ENCODE measurements at regions not wholly inside any gene's neighbourhood (a gene's known extent, or its start where the extent isn't known, plus 50 kb on each side); places are given as distances from the start of the nearest gene placed in this dataset.
"Not testable (repeated sequence)": the region's sequence is repeated elsewhere in the genome, so short reads cannot be mapped to it uniquely, and the experiment has no call there.

DNA sequence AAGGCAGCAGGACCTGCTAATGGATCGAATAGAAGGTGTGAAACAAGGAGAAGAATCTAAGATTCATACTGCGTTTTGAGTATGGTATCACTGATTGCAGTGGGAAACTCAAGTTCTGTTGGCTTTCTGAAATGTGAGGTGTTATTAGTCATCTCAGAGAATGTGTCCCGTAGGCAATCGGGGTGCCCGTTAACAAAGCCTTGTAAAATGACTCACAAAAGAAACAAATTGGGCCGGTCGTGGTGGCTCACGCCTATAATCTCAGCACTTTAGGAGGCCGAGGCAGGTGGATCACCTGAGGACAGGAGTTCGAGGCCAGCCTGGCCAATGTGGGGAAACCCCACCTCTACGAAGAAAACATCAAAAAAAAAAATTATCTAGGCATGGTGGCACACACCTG is 118.2 kb upstream of the C7orf33 start:
- DNase-seq (ENCODE audit: low read depth, low spot score) = no peak

DNA sequence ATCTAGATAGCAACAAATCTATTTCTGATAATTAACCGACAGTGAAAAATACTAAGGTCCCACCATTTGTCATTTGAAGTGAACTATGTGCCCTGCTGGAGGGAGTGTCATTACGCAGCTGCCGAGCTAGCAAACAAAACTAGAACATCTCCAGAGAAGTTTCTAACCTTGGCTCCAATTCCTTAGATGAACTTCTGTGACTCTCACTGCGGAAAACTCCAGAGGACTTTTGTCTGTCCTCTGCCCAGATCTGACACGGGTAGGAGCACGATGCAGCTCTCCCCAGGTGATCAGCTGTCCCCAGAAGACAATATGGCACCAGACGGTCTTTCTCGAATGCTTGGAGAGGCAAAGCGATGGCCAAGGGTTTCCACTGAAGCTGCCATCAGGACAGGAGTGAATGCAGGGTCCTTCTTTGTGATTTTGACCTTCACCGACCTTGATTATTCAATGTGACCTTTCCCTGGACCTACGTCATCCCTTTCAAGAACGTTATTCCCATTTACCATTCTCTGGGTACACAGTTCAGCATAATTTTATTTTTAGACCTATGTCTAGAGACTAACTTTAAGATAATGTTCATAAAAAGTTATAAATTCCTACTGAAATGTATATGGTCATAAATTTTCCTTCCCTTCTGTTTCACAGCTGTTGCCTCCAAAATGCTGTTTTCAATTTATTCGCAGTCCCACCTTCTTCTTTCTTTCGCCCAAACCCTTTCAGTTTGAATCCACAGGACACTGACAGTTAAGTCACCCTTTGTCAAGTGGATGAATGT is 116.7 kb upstream of the C7orf33 start:
- no peak for DNase-seq (ENCODE audit: low read depth, low spot score)

DNA sequence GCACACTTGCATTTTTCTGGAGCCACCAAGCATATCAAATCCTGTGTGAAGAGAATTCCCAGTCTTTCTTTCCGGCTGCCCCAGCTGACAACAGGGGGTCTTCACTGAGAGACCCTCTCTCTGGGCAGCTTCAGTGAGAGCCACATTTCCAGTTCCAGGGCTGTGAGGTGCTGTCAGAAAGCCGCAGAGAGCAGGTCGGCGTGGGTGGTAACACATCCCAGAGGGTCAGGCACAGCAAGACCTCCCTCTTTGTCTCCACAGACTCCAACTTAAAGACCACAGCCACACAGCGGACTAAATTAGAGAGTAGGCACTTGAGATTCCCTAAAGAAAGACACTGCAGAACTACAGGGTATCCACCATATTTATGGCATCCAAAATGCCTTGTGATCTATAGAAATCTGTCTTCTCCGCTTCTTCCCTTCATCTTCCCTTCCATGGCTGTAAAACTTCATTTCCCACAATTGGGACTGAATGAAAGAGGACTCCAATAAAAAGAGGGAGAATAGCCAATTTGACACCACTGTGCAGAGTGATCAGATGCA is 116.0 kb upstream of the C7orf33 start:
- DNase-seq (ENCODE audit: low read depth, low spot score) = no peak

DNA sequence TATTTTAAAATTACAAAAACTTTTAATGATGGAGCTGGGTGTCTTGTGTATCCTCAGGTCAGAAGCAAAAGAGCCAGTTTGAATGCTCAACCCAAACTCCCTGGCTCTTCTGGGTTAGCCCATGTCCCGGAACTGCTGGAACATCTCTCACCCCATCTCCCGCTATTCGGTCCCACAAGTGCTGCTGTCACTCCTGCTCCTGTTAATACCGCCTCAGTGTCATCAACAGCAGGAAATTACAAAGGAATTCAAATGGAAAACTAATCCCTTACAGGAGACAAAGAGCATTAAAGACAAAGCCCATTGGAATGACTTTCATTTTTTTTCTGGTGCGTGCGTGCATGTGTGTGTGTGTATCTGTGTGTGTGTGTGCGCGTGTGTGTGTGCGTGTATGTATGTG is 112.0 kb upstream of the C7orf33 start:
- DNase-seq (ENCODE audit: low read depth, low spot score) = no peak

- no peak for DNase-seq (ENCODE audit: low read depth, low spot score)
Observed at GRCh38 chr7:148480479-148481146, 110.0 kb upstream of the C7orf33 start.

GRCh38 chr7:148481147-148481526 is 109.4 kb upstream of the C7orf33 start:
- DNase-seq (ENCODE audit: low read depth, low spot score) = no peak

- no peak for DNase-seq (ENCODE audit: low read depth, low spot score)
Observed at GRCh38 chr7:148481971-148482626, 108.5 kb upstream of the C7orf33 start.

DNA sequence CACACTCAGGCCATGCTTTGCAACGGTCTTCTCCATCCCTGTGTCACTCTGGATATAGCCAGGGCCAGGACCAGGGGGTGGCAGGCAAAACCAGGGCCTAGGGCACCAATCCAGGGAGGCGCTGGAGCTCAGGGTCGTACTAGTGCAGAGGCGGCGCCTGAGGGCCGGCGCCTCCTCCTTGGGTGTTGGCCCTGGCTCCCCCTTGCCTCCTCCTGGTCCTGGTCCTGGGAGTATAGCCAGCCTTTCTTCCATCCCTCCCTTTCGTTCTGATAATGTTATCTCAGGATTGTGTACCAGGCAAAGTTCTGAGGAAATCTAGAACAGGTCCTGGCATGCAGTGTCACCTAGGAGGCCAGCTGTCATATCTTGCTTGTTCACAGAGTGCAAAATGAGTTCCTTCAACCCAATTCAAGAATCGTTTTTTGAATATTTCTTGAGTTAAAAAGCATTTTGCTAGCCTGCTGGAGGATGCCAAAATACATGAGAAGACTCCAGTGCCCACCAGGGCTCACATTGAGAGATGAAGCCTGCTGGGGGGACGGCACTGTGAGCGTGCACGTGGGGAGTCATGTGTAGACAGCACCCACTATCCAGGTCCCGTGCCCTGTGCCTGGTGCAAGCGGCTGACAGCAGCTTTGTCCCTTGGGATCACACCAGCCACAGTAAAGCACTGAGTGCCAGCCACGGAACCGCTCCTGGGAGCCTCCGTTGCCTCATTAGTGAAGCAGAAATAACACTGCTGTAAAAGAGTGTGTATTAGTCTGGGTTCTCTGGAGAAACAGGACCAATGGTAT is 106.9 kb upstream of the C7orf33 start:
- no peak for DNase-seq (ENCODE audit: low read depth, low spot score)

GRCh38 chr7:148484486-148484885 is 106.1 kb upstream of the C7orf33 start:
- no peak for DNase-seq (ENCODE audit: low read depth, low spot score)

DNA sequence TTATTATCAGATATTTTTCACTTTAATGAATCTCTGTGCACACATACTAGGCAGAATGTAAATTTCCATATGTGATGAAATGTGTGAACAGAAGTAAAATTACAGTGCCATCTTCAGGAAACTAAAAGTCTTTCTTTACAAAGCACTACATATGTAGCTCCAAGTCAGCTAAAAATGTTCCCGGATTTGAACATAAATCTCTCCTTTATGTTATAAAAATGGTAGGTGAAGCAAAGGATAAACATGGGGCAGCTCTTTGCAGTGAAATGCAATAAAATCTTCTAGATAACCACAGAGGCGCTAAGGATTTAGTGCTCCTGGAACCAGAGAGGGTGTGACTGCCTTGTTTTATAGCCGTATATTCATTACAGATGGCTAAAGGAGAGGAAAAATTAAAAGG is 104.9 kb upstream of the C7orf33 start:
- no peak for DNase-seq (ENCODE audit: low read depth, low spot score)

DNA sequence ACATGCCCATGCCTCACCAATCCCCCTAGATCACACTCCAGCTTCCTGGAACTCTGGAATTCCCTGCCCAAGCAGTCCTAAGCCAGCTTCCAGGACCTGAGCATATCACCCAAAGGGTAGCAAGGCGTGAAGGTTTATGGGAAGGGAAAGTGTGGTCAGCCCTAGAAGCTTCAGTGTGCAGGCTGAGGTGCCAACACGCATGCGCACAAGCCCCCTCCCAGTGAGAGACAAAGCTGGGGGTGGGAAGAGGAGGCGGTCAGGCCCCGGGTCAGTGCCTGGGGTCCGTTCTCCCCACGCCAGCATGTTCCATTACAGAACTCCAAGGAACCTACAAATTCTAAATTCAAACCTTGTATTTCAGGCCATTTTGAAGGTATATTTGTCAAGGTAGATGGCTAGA is 103.6 kb upstream of the C7orf33 start:
- no peak for DNase-seq (ENCODE audit: low read depth, low spot score)

GRCh38 chr7:148487912-148488311 is 102.7 kb upstream of the C7orf33 start:
- no peak for DNase-seq (ENCODE audit: low read depth, low spot score)

DNA sequence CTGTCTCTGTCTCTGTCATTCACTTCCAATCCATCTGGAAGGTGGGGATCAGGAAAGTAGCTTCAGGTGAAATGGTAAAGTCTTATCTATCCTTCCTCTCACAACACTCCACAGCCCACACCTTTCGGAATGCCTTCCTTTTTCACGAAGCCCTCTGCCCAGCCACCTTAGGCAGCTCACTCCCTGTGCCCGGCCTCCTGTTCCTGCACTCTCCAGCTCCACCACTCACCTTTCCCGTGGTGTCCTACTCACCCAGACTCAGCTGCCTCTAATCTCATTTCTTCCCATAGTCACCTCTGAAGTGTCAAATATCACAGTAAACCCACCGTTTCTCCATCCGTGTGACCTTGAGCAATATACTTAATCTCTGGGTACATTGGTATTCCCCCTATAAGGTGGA is 100.9 kb upstream of the C7orf33 start:
- DNase-seq (ENCODE audit: low read depth, low spot score) = no peak

GRCh38 chr7:148492157-148492860 is 98.3 kb upstream of the C7orf33 start:
- DNase-seq (ENCODE audit: low read depth, low spot score) = no peak

- no peak for DNase-seq (ENCODE audit: low read depth, low spot score)
Observed at GRCh38 chr7:148495605-148496004, 95.0 kb upstream of the C7orf33 start.

GRCh38 chr7:148500978-148501377 is 89.6 kb upstream of the C7orf33 start:
- no peak for DNase-seq (ENCODE audit: low read depth, low spot score)

GRCh38 chr7:148503900-148504487 is 86.6 kb upstream of the C7orf33 start:
- DNase-seq (ENCODE audit: low read depth, low spot score) = no peak

DNA sequence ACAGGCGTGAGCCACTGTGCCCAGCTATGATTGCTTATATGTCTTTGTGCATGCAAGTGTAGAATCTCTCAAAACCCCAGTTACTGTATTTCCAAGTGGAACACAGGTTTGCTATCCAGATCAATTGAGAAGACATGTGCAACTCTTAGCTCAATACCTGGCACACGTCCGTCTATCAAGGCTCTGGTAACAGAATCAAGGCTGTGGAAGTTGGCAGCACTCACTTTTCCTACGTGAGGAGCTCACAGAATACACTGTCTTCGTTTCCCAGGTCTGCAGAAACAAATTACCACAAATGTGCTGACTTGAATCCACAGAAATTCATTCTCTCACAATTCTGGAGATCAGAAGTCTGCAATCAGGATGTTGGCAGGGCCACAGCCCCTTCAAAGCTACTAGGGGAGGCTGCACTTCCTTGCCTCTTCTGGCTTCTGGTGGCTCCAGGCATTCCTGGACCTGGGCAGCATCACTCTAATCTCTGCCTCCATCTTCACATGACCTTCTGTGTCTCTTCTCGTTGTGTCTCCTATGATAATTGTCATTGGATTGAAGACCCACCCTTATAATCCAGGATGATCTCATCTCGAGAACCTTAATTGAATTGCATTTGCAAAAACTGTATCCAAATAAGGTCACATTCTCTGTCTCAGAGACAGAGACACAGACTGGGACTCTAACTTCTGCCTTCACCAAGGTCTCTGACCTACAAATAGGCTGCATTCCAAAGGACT is 84.8 kb upstream of the C7orf33 start:
- no peak for DNase-seq (ENCODE audit: low read depth, low spot score)

GRCh38 chr7:148507064-148507573 is 83.4 kb upstream of the C7orf33 start:
- DNase-seq (ENCODE audit: low read depth, low spot score) = not testable (repeated sequence)

GRCh38 chr7:148507787-148508186 is 82.8 kb upstream of the C7orf33 start:
- no peak for DNase-seq (ENCODE audit: low read depth, low spot score)
